ENCODE measurements at regions not wholly inside any gene's neighbourhood (a gene's known extent, or its start where the extent isn't known, plus 50 kb on each side); places are given as distances from the start of the nearest gene placed in this dataset.
"Not testable (repeated sequence)": the region's sequence is repeated elsewhere in the genome, so short reads cannot be mapped to it uniquely, and the experiment has no call there.

DNA sequence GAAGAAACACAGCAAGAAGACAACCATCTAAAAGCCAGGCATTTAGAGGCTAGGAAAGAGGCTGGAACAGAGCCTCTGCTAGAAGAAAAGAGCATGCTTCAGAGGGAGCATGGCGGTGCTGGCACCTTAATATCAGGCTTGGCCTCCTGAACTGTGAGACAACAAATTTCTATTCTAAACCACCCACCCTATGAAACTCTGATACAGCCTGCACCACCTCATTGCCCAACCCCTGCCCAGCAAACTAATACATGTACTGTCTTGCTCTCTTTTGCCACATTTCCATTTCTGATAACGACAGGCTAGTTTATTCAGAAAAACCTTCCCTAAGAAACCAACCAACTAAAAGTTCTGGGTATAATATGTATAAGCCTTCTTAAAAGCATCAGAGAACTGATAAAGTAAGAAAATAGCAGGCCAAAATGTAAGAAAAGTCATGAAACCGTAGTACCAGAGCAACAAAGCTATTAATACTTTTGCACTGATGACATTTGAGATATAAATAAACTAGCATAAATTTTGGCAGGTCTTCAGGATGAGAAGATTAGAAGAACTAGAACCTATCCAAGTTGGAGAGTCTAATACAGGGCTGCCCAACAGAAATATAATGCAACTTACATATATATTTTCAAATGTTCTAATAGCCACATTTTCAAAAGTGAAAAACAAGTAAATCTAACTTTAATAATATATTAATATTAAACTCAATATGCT lies 184.7 kb upstream of the HSF2 start:
- no peak for DNase-seq

DNA sequence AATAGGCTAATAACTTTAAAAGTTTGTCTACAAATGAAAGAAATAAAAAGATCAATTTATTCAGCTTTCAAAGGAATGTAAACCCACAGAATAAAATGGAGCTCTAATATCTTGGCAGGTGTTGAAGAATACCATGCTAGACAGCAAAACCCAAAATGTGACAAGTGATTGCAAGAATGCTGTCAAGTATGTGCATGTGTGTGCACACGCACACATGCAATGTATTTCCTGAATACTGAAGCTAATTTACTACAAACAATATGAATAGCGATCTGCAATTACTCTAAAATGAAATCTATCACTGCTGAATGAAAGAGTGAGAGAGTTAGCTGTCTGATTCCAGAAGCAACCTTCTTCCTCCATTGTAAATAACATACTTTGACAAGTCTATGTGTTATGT lies 179.2 kb upstream of the HSF2 start:
- no peak for DNase-seq

DNA sequence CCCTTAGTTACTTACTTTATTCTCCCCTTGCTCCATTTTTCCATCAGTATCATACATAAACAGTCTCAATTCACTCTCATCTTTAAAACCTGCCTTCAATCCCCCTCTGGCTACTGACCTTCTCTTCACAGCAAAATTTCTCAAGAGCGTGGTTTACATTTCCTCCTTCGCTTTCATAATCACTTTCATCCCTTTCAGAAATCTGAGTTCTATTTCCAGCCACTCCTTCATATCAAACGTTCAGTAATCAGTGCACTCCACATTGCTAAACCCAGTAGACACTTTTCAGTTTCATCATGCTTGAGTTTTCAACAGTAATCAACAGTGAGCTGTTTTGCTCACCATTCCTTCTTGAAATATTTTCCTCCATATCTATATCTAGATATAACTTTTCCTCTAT lies 176.7 kb upstream of the HSF2 start:
- no peak for DNase-seq

DNA sequence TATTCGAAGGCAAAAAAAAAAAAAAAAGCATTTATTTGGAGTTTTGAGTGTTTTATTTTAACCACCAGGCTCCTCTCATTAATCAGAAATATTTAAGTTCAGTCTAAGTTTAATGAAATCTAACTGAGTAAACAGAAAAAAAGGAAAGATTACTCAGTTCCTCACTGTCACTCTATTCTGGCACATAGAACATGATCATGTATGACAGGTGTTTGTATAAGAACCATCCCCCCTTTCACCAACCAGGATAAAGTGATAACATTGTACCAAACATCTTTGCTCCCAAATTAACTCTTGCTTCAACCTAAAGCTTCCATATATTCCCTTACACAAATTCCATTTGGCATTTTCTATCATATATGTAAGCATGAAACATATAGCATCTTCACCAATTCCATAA lies 176.2 kb upstream of the HSF2 start:
- no peak for DNase-seq

DNA sequence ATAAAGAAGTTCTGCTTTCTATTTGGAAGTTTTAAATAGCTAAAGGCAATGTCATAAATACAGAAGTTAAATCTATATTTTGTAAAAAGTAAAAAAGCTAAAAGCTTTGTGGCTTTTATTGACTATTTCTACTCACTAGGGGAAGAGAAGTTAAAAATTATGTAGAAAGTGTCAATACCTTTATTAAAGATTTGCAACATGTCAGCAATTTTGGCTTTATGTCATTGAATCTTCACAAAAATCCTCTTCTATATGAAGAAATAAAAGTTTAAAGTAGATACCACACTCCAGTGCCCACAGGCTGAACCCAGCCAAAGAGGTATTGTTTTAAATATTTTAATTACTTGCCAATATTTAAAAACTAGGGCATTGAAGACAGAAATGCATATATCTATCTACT lies 160.6 kb upstream of the HSF2 start:
- no peak for DNase-seq

DNA sequence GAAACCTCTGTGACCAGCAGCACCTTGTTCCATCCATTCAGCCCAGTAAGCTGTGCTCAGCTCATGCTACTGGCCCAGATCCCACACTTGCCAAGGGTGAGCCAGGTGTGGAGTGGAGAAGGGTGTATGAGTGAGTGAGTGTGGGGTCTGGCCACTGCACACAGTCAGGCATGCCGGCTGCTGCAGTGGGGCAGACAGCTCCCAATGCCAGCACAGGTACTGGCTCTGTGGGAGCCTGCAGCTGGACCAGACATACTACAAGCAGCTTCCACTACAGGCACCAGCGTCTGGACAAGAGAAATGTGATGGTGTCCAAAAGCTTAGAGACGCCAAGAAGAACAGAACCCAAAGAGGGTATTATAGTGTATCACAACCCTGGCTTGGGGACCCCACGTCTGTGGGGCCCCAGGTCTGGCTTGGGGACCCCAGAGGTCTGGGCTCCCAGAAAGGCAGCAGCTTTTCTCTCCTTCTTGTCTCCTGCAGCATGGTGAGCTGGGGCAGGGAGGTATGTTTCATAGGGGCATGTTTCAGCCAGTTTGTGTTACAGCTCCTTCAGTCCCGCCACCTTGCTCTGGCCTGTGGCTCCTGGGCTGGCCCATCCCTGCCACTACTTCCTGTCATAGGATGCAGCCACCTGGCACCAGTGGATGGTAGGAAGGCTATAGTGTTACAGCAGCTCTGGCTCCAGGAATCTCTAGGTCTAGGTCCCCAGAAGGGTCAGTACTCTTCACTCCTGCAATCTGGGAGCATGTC lies 152.4 kb upstream of the HSF2 start:
- DNase-seq = no peak

DNA sequence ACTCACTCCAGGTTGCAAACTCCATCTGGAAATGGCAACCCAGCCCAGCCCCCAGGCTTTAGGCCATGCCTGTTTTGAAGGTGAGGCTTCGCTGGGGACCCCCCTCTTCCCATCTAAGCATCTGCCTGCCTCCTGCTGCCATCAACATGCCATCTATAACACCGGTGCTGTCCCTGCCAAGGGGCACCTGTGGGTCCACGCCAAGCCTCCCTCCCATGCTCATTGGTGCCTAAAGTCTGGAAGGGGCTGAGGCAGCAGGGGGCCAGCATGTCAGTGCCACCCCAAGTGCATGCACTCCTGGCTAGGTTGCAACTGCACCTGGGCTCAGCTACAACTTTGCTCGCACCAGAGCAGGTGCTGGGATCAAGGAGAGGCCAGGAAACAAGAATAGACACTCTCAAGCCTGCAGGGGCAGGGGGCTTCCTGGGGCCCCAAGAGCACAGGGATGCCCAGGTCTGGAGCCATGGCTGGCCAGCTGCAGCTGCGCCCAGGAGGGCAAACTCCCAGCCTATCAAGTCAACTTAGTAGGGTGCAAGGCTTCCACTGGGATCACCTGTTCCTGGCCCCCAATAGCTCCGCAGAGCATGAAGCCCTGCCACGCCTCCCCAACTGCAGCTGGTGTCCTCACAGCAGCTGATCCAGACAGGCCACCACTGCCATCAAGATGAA lies 151.3 kb upstream of the HSF2 start:
- DNase-seq = no peak

DNA sequence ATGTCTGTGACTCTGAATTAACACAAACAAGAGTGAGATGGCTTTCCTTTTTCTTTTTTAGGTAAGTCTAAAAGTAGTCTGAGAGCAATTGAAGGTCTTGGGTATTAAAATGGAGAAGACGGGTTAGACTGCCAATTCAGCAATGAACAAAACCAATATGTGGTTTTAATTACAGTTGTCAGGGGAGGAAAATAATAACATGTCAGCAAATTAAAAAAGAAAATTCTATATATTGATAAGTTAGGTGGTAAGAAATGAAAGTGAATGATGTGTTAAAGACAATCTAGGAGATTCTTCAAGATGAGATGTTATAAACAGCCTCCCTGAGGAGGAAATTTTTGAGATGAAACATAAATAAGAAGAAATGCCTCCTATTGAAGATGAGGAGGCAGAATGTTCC lies 150.6 kb upstream of the HSF2 start:
- DNase-seq = no peak

DNA sequence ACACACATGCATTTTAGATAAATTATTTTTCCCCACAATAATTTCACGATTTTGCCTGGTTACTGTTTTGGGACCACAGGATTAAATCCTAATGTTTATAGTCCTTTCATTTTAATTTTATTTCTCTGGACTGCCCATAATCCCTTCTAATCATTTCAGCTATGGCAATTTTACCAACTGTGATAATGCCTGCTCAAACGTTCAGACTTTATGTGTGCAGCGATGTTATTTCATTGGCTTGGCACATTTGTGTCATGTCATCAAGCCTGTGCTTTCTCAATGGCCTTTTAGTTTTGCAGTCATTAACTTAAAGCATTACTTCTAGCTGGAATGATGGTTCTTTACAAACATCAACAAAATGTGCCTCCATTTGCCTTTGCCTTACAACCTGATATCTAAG lies 140.6 kb upstream of the HSF2 start:
- DNase-seq = no peak

DNA sequence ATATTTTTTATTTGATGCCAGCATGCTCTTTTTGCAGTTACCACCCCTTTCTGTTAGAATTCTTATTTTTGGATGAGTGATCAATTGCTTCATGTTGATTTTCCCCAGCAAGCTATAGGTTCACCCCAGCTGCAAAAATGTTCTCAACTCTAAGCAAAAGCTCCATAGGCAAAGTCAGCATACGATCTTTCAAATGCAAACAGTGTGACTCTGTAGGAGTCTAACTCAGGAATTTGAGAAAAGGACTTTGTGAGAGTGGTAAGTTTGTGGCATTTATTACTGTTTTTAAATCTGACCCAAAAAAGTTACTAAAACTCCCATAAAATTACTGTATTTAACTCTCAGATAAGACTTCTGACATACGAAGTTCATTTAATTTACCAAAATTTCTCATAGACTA lies 134.9 kb upstream of the HSF2 start:
- no peak for DNase-seq

DNA sequence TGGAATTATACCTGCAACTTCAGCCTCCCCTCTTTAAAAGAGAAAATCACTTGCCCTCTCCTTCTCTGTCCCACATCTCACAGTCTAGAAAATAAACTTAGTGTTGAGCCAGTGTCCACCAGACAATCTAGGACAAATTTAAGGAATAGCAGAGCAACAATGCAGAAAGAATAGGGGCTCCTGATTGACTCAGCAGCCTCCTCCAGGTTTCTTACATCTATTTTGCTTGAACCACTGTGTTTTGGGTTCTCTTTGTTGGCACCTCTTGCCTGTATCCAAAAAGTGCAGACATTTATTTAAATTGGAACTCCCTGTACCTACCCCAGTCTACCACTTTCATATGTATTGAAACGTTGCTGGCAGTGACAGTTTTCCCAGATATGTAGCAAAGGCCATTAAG lies 133.7 kb upstream of the HSF2 start:
- no peak for DNase-seq

DNA sequence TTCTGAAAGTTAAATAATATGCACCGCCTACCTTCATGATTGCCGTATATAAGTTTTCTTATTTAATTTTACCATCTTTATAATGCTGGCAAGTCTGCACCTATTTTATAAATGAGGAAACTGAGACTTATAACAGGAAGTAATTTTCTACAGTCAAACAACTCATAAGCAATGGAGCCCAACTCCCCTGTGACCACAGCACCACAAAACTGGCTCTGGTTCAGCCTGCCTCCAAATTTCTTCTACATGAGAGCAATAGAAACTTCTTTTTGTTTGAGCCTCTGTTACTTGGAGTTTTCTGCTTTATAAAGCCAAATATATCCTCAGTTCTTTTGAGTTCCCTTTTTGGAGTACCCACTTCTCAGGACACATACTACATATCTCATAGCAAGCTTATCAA lies 131.1 kb upstream of the HSF2 start:
- no peak for DNase-seq

DNA sequence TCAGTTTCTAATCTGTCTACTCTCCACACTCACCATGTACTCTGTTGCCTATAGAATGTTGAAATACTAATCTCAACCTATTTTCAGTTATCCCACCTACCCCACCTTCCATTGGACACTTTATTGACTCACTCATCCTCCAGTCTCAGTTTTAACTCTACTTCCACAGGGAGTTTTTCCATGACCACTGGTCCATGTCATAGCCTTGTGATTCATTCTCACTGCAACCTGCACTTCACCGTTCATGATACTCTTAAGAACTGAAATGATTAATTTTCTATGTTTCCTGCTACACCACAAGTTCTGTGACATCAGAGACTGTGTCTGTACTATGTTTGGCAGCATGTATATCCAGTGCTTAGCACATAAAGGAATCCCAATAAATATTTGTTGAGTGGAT lies 122.8 kb upstream of the HSF2 start:
- DNase-seq = no peak

DNA sequence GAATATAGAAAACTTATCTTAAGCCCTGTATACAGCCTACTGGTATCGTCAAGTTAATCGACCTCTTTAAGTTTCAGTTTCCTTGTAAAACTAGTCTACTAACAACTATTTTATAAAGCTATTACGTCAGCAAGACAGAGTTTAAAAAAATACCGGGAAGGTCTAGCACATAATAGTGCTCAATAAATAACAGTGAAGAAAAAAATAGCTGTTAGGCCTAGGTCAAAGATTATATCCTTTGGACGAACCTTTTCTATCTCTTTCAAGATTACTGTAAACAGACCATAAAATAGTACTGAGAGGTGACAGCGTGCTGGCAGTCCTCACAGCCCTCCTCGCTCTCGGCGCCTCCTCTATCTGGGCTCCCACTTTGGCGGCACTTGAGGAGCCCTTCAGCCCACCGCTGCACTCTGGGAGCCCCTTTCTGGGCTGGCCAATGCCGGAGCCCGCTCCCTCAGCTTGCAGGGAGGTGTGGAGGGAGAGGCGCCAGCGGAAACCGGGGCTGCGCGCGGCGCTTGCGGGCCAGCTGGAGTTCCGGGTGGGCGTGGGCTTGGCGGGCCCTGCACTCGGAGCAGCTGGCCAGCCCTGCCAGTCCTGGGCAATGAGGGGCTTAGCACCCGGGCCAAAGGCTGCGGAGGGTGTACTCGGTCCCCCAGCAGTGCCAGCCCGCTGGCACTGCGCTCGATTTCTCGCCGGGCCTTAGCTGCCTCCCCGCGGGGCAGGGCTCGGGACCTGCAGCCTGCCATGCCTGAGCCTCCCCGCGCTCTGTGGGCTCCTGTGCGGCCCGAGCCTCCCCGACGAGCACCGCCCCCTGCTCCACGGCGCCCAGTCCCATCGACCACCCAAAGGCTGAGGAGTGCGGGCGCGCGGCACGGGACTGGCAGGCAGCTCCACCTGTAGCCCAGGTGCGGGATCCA lies 119.1 kb upstream of the HSF2 start:
- DNase-seq = not testable (repeated sequence)

DNA sequence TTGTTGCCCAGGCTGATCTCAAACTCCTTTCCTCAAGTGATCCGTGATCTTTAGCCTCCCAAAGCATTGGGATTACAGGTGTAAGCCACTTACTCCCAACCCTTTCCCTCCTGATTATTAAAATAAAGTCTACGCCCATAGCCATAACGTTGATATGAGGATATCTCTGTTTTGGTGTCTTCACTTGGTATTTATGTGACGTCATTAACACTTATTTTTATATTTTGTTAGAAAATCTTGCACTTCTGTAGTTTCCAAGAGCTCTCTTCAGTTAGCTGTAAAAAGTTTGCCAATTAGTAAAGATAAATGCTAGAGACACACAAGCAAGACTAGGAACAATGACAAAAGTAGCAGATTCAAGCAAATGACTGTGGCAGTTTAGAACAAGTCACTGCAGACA lies 115.6 kb upstream of the HSF2 start:
- DNase-seq = no peak

DNA sequence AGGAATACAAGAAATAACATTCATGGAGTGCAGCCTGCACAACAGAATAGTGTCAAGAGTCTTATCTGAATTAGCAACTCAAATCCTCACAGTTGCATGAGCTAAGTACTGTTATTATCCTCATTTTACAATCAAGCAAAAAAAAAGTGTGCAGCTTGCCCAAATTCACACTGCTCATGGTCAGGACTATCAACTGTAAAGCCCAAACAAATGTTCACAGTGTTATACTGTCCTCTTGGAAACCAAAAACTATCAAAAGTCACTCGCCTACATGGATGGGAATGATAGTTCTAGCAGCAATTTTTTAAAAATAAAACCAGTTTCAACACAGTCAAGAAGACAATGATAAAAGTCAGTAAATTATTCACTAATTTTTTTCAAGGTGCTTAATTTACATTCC lies 114.6 kb upstream of the HSF2 start:
- DNase-seq = no peak

DNA sequence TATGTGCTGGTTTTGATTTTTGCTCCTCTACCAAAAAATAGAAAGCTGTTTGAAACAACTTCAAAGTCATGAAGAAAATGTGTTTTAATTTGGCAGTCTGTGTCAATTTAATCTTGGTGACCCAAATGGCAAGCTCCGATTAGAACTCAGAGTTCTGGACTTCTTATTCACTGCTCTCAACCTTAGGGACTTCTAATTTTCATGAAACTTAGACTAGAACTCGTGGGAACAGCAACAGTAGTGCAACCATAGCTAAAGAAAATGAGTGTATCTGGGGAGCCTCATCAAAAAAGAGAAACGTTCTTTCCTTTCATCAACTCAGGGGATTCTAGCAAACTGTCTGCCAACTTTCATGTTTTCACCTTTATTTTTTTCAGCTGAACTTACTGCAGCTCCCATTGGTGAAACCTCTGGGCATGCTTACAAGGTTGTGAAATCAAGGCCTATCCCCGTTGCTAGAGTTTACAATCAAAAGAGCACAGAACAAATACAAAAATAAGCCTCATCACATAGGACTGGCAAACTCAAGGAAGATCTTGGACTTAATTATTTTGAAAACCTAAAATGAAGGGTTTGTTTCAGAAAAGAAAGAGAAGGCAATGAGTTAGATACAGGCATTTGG lies 114.0 kb upstream of the HSF2 start:
- DNase-seq = no peak

DNA sequence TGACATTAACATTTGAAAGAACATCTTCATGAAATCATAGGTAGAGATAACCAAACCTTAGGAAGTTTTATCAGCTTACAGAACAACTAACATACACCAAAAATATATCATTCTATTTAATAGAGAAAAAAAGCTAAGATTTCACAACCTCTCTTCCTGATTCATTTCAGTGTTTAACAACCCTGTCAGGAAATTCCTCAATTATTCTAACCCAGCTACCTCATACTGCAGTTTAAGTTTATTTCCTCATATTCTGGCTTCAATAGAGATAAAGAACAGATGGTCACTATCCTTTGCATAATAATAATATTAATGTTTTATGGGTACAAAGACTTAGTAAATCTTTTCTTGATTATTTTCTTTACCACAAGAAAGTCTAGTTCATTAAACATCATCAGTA lies 112.9 kb upstream of the HSF2 start:
- no peak for DNase-seq

DNA sequence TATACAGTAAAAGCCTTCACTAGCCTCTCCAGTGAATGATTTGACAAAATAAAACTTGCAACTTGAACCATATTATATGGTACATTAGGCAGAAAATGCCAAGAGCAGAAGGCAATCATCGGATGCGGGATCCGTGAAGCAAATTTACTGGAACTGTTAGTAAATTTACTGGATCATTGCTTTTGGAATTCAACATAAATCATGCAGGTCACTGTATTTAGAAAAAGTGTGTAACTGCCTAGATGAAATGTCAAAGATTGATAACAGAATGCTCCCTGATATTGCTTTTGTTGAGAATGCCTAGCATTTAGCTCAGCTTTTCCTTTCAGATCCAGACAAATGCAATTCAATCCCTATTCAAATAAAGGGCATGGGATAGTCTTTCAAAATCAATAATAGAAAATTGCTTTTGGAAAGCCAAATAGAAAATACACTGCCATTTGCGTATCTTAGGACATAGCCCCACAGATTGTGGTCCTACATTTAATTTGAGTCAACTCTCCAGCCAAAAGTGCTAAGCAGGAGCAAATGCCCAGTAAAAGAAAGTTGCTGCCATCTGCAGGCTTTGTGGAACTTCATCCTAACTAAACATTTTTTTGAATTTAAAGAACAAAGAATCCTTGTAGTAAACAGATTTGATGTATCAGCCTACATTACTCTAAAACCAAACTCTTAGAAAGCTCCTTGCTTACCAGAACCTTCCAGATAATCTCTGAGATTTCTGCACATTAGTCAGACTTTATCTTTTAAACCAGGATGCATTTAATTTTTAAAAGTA lies 109.5 kb upstream of the HSF2 start:
- no peak for DNase-seq

DNA sequence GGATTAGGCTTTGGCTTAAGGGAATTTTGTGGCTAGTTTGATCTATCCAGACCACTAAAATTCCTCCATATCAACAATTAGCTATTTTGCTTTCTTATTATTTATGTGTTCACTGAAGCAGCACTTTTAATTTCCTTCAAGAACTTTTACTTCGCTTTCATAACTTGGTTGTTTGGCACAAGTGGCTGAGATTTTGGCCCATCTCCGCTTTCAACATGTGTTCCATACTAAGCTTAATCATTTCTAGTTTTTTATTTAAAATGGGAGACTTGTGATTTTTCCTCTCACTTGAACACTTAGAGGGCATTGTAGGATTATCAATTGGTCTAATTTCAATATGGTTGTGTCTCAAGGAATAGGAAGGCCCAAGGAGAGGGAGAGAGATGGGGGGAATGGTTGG lies 102.4 kb upstream of the HSF2 start:
- DNase-seq = no peak

DNA sequence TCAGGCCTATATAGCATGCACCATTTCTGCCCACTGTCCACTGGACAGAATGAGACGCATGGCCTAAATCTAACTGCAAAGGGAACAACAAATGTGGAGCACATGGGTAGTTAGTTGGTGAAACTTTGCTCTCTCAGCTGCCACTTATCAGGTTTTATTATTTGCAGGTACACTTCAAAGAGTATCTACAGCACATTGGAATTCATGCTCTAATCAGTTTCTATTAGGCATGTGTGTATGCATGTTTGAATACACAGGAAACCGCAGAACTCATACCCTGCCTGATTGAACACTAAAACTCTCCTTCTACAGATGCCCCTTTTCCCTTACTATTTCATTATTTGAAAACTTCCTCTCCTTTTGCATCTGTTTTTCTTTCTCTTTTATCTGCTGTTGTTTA lies 97.4 kb upstream of the HSF2 start:
- DNase-seq = no peak

DNA sequence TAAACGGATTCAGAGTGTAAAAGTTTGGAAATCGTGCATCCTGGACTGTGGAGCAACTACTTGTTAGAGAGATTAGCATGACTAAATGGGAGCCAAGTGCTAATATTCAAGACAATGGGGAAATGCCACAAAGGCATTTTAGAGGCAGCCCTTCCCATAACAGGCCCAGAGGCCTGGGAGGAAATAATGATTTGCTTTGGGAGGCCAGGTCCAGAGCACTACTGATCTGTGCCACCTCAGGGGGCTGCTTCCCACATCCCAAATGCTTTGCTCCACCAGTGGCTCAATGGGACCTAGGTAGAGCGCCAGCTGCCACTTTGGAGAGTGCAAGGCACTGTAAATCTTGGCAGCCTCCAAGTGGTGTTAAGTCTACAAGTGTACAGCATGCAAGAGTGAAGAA lies 91.9 kb upstream of the HSF2 start:
- no peak for DNase-seq

Measured in DMS79 (cell line).